Kidney epithelial cell (primary cell): ENCODE measurements at regions not wholly inside any gene's neighbourhood (a gene's known extent, or its start where the extent isn't known, plus 50 kb on each side); places are given as distances from the start of the nearest gene placed in this dataset.
"Not testable (repeated sequence)": the region's sequence is repeated elsewhere in the genome, so short reads cannot be mapped to it uniquely, and the experiment has no call there.

Experiments
- DNase-seq: peaks from one replicate; pipeline ENCODE4 v3.0.0-alpha.2; 2010; ENCODE audit warnings: low read depth
- H3K27me3 ChIP-seq: 2 replicates; pipeline ENCODE4 v1.6.0; 2011; ENCODE audit warnings: low read length; ENCODE audit not compliant: control insufficient read depth, insufficient read depth
- H3K36me3 ChIP-seq: 2 replicates; pipeline ENCODE4 v1.5.1; 2011; ENCODE audit warnings: low read length; ENCODE audit not compliant: control insufficient read depth, insufficient read depth
- H3K4me3 ChIP-seq: 2 replicates; pipeline ENCODE4 v1.5.1; 2011; ENCODE audit warnings: low read depth, mild to moderate bottlenecking, control low read depth, low read length
- CTCF ChIP-seq: IDR thresholded peaks from 2 replicates; pipeline ENCODE4 v1.5.1; 2011; ENCODE audit warnings: mild to moderate bottlenecking, moderate library complexity, low read length, control low read depth, inconsistent platforms; ENCODE audit not compliant: insufficient read depth, poor library complexity, severe bottlenecking

GRCh38 chr15:94858920-94859319 is 627.6 kb downstream of the MCTP2 start:
- Histone ChIP-seq H3K27me3 (no peaks in the 10 kb centered on the region), H3K36me3 (no peaks in the 10 kb centered on the region), H3K4me3 (no peak overlapping the region)
- TF ChIP-seq CTCF = no peak
- no peak for DNase-seq

DNA sequence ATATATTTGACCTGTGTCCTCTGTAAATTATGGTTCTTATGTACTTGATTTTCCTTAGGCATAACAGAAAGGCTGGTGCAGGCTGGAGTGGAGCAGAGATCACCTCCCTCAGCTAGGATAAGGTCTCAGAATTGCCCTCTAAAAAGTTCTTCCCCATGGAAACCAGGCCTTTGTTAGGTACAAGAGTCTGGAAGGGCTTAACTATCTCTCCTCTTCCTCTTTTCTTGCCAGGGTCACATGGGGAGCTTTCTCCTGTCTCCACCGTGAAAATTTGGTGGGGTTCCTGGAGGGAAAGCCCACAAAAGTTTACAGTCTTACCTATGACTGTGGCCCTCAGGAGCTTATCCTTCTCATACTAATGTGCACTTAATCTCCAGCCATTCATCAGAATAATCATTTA is 633.2 kb downstream of the MCTP2 start:
- TF ChIP-seq CTCF = no peak
- Histone ChIP-seq H3K36me3 (no peaks in the 10 kb centered on the region), H3K27me3 (no peaks in the 10 kb centered on the region), H3K4me3 (no peak overlapping the region)
- no peak for DNase-seq

DNA sequence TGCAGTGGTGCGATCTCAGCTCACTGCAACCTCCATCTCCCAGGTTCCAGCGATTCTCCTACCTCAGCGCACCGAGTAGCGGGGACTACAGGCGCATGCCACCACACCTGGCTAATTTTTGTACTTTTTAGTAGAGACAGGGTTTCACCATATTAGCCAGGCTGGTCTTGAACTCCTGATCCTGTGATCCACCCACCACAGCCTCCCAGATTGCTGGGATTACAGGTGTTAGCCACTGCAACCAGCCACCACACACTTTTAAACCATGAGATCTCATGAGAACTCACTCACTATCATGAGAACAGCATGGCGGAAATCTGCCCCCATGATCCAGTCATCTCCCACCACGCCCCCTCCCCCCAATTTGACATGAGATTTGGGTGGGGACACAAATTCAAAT is 636.9 kb downstream of the MCTP2 start:
- DNase-seq, H3K27me3 ChIP-seq, H3K36me3 ChIP-seq, H3K4me3 ChIP-seq: not testable (repeated sequence)

- H3K27me3 ChIP-seq = no peaks in the 10 kb centered on the region
- H3K36me3 ChIP-seq = no peaks in the 10 kb centered on the region
- peak; percentile 1 for DNase-seq
- no peak for TF ChIP-seq CTCF
- H3K4me3 ChIP-seq = no peak overlapping the region
Observed at GRCh38 chr15:94875550-94875949, 644.2 kb downstream of the MCTP2 start.

DNA sequence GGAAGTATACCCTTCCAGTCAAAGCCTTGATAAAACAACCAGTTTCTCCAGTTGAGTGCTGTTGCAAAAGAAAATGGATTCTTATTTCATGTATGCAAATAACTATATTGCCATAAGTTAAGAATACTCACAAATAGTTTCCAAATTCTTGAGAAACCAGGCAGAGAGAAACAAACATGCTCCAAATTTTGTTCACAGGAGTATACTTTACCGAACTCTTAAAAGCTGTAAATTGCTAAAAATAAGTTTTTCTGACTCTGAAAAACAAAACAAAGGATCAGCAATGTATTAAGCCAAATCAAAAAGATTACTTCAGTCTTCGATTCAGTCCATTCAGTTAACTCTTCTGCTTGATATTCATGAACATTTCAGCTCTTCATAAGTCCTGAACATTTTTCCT is 646.5 kb downstream of the MCTP2 start:
- Histone ChIP-seq H3K27me3 (no peaks in the 10 kb centered on the region), H3K4me3 (no peak overlapping the region), H3K36me3 (no peaks in the 10 kb centered on the region)
- DNase-seq = no peak
- no peak for TF ChIP-seq CTCF

- Histone ChIP-seq H3K27me3 (no peaks in the 10 kb centered on the region), H3K36me3 (no peaks in the 10 kb centered on the region), H3K4me3 (no peak overlapping the region)
- no peak for TF ChIP-seq CTCF
- DNase-seq = no peak
Observed at GRCh38 chr15:94882071-94882712, 650.8 kb downstream of the MCTP2 start.
